Activated CD4-positive, alpha-beta T cell treated with anti-CD3 and anti-CD28 coated beads, Interleukin-2, amount 50 U/mL, for 1 hour (primary cell): ENCODE measurements at regions not wholly inside any gene's neighbourhood (a gene's known extent, or its start where the extent isn't known, plus 50 kb on each side); places are given as distances from the start of the nearest gene placed in this dataset.

ENCODE experiments used
- DNase-seq: peaks from one replicate; pipeline ENCODE4 v3.0.0-alpha.2; 2020

DNA sequence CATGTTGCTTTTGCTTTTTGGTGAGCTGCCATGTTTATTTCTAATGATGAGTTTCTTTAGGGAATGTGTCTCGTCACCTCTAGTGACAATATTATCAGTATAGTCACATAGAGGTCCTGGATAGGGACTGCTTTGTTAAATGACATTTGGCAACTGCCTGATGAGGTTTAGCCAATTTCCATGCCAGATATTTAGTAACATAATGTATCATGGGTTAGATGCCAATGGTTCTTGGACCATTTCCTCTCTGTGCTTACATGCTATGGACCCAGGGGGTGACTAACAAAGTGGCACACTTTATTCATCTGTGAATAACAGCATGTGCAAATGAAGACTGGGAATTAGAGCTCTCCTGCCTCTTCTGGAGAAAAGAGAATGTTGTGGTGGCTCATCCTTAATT lies 56.2 kb upstream of the RAB27B start:
- no peak for DNase-seq

DNA sequence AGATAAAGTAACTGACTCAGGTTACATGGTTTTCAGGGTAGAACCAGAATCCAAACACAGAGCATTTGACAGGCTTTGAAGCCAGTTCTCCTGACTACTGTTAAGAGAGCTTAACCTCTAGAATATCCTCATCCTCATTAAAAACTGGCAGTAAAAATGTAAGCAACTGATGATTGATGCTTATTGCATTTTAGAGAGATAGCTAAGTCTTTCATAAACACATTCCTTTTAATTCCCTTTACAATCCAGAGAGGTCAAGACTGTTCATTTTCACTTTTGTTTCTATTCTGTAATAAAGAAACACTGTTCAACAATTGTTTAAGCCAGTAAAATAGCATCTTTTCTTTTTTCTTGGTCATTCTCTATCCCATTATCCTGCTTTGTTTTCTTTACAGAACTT lies 53.9 kb upstream of the RAB27B start:
- no peak for DNase-seq

- DNase-seq, result no peak
Measured at GRCh38 chr18:54774981-54775665, 53.2 kb upstream of the RAB27B start.

DNA sequence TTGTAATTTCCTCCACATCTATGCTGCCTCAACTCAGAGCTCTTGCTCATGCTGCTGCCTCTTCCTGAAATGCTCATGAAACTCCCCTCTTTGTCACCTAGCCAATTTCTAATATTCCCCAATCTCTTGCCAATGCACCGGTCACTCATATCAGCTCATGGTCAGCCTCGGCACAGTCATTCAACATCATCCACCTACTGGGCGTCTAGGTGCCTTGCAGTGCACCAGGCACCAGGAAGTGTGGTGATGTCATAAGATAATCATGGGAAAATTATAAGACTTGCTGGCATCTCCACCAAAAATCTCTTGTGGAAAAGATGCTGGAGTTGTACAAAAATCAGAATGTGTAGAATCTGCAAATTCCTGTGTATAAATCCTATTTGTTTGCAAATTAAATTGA lies 52.6 kb upstream of the RAB27B start:
- DNase-seq, result no peak

GRCh38 chr18:54776282-54776977 lies 51.8 kb upstream of the RAB27B start:
- DNase-seq, result no peak

DNA sequence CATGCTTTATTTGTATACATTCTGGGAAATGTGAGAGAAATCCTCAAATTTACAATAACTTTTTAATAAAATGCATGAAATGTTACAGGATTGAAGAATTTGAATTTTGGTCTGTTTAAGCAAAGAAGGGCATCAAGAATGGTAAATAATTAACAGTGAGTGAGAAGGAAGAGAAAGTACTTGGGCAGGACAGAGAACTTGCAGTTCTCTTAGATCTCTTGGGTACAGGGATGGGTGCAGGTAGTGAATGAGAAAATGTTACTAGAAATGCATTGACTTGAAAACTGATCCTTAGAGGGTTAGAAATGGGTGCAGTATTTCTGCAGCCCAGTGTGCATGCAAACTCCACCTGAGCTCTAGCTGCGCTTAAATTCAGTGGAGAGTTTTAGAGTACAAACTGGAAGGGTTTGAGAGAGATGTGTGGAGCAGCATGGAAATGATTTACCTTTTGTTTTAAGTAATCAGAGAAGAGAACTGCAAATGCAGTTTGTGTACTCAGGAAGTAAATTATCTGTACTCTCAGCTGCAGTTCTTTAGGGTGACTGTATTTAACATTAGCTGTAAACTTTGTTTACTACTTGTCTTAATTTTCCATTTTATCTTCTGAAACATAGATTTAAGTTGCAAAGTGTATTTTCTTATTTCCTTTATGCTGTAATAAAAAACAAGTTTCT lies 51.0 kb upstream of the RAB27B start:
- DNase-seq, result no peak

DNA sequence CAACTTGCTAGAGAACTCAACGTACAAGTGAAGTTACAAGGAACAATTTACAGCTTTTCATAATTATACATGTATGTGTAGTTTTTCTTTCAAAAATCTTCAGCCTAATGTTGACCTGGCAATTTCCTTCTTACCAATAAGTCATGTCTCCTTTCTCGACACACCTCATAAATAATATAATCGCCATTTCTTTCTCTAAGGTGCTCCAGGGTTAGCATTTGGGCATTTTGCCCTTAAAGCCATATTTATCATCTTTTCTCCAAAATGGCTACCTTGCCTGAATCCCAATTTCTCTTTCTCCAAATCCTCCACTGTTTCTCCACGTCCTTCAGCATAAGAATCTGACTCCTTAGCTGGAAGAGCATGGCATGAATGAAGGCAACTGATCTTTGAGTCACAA lies 50.3 kb upstream of the RAB27B start:
- no peak for DNase-seq
